Midbrain (tissue), 1 donor: ENCODE measurements at regions not wholly inside any gene's neighbourhood (a gene's known extent, or its start where the extent isn't known, plus 50 kb on each side); places are given as distances from the start of the nearest gene placed in this dataset.

Experiments
- DNase-seq: peaks from one replicate; lab custom pipeline; 2025; lab: John Stamatoyannopoulos, UW

GRCh38 chr15:94606286-94606685 lies 374.9 kb downstream of the MCTP2 start:
- no peak for DNase-seq

- no peak for DNase-seq
Measured at GRCh38 chr15:94607176-94607654, 375.9 kb downstream of the MCTP2 start.

GRCh38 chr15:94610069-94610468 lies 378.7 kb downstream of the MCTP2 start:
- DNase-seq: no peak

- DNase-seq: no peak
Measured at GRCh38 chr15:94610485-94610884, 379.1 kb downstream of the MCTP2 start.

- no peak for DNase-seq
Measured at GRCh38 chr15:94611656-94612055, 380.3 kb downstream of the MCTP2 start.

GRCh38 chr15:94615688-94616087 lies 384.3 kb downstream of the MCTP2 start:
- no peak for DNase-seq

- no peak for DNase-seq
Measured at GRCh38 chr15:94620632-94621031, 389.3 kb downstream of the MCTP2 start.

- DNase-seq: no peak
Measured at GRCh38 chr15:94621736-94622135, 390.4 kb downstream of the MCTP2 start.

GRCh38 chr15:94626949-94627348 lies 395.6 kb downstream of the MCTP2 start:
- DNase-seq: no peak

- no peak for DNase-seq
Measured at GRCh38 chr15:94631608-94632007, 400.2 kb downstream of the MCTP2 start.

- DNase-seq: no peak
Measured at GRCh38 chr15:94638183-94638582, 406.8 kb downstream of the MCTP2 start.

- no peak for DNase-seq
Measured at GRCh38 chr15:94639701-94640100, 408.3 kb downstream of the MCTP2 start.

- DNase-seq: no peak
Measured at GRCh38 chr15:94644433-94644832, 413.1 kb downstream of the MCTP2 start.

- no peak for DNase-seq
Measured at GRCh38 chr15:94653071-94653470, 421.7 kb downstream of the MCTP2 start.

GRCh38 chr15:94655249-94655880 lies 424.0 kb downstream of the MCTP2 start:
- no peak for DNase-seq

- DNase-seq: no peak
Measured at GRCh38 chr15:94665676-94666441, 434.5 kb downstream of the MCTP2 start.

- DNase-seq: no peak
Measured at GRCh38 chr15:94666553-94666952, 435.2 kb downstream of the MCTP2 start.

GRCh38 chr15:94667109-94667508 lies 435.7 kb downstream of the MCTP2 start:
- no peak for DNase-seq

- DNase-seq: peak; percentile 66
Measured at GRCh38 chr15:94670438-94671034, 439.2 kb downstream of the MCTP2 start.

GRCh38 chr15:94671858-94672532 lies 440.6 kb downstream of the MCTP2 start:
- peak; percentile 19 for DNase-seq

- DNase-seq: no peak
Measured at GRCh38 chr15:94673801-94674200, 442.4 kb downstream of the MCTP2 start.

GRCh38 chr15:94674296-94674695 lies 442.9 kb downstream of the MCTP2 start:
- DNase-seq: no peak
